ENCODE measurements at regions not wholly inside any gene's neighbourhood (a gene's known extent, or its start where the extent isn't known, plus 50 kb on each side); places are given as distances from the start of the nearest gene placed in this dataset.
"Not testable (repeated sequence)": the region's sequence is repeated elsewhere in the genome, so short reads cannot be mapped to it uniquely, and the experiment has no call there.

DNA sequence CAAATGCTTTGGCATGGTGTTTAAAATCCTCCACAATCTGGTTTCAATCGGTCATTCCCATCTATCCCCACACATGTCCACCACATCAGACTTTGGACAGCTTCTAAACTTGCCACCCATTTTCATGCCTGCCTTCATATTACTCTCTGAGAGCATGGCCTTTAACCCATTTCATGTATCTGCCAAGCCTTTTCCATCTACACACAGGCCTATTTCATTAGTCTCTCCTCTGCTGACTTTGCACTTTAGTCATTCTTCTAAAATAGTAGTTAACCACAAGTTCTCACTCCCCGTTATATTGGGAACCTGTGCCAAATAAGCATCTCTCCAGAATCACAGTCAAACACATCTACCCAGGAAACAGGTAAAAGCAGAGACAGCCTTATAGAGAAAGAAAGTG is 142.2 kb downstream of the MZT1 start:
- DNase-seq, result no peak

DNA sequence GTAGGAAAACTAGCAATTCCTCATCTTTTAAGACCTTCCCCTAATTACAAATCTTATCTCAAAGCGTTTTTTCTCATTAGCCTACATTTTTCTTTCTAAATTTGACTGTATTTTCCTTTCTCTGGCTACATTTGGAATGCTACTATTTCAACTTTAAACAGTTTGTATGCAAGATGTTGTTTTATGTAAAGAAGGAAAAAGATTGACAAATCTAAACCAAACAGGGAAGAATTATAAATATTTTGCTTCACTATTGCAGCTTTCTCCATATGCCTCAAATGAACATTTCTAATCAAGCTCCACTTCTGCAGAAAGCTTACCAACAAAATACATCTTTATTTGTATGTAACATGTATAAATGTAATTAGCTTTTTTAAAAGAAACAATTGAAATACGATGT is 156.2 kb downstream of the MZT1 start:
- DNase-seq, result no peak

GRCh38 chr13:72570019-72570418 is 157.4 kb downstream of the MZT1 start:
- DNase-seq, result no peak

- no peak for DNase-seq
These were observed 159.9 kb downstream of the MZT1 start for GRCh38 chr13:72567566-72567965.

GRCh38 chr13:72566526-72566925 is 160.9 kb downstream of the MZT1 start:
- no peak for DNase-seq

DNA sequence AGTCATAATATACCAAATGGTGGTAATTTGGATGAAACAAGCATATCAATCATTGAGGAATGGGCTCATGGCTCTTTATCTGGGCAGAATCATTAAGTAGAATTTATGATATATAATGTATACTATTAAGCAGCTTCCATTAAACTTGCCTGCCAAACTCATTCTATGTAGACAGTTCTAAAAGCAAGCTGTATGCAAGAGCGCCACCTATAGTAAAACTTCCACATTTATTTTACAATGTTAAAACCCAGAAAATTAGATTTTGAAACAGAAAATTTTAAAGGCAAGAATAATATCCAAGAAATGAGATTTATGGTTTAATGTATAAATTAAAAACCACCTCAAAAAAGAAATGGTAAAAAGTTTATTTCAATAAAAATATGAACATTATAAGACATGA is 161.5 kb downstream of the MZT1 start:
- DNase-seq, result peak; percentile 37

DNA sequence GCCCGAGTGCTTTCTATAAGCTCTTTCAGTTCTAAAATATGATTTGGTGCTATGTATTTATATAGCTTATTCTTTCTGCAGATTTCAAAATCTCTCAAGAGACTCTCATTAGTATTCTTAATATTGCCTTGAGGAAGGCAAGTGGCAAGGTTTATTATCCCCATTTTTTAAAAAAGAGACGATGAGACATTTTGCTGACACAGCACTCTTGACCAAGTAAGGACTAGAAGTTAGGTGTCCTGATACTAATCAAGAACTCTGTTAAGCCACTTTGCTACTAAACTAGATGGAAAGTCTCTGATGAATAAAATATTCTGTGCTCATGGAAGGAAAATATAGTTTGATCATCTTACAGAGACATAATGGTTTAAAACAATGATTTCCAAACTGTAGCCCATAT is 164.7 kb downstream of the MZT1 start:
- no peak for DNase-seq

GRCh38 chr13:72561791-72562190 is 165.6 kb downstream of the MZT1 start:
- no peak for DNase-seq

- DNase-seq, result no peak
These were observed 167.7 kb downstream of the MZT1 start for GRCh38 chr13:72559716-72560115.

DNA sequence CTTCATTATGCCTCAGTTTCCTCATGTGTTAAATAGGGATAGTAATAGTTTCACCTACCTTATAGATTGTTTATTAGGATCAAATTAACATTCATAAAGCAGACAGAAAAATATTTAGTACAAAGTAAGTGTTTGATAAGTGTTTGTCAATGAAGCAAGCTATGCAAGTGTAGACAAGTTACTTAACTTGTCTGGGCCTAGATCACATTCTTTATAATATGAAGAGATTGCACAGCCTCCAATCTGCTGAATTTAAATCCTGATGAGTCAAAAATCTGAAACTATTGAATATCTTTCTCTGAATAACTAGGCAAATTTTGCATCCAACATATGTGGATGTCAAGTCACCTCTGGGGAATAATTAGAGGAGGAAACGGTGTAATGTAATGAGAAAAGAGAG is 170.5 kb downstream of the MZT1 start:
- no peak for DNase-seq

DNA sequence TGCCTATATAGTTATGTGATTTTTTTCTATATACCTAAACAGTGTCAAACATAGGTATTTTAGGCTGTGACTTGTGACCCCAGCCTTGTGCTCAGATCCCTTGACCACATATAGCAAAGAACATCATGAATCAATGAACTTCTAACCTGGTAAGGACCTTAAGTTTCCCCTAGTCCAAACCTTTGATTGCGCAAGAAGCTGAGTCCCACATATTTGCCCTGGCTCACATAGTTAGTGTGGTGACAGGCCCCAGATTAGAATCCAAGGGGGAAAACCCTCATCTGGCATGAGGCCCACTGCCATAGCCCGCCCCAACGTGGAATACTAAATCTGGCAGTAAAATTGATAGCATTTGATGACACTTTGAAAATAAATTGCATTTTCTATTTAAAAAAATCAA is 171.8 kb downstream of the MZT1 start:
- no peak for DNase-seq

DNA sequence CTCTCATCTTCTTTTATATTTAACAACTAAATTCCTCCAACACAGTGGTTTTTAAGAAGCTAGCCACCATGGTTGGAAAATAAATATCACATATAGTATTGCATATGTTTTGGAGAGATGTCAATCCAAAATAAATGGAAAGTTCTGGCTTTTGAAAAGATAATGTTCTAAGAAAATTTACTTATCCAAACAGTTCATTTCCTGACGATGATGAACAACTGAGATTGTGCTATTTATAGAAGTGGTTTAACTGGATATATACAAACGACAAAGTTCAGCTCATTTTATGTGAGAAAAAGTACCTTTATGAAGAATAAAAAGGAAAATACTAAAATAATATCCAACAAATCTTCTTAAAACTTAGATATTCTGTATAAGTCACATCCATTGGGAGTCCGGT is 174.7 kb downstream of the MZT1 start:
- DNase-seq, result no peak

- DNase-seq, result not testable (repeated sequence)
These were observed 181.5 kb downstream of the MZT1 start for GRCh38 chr13:72545895-72546294.

DNA sequence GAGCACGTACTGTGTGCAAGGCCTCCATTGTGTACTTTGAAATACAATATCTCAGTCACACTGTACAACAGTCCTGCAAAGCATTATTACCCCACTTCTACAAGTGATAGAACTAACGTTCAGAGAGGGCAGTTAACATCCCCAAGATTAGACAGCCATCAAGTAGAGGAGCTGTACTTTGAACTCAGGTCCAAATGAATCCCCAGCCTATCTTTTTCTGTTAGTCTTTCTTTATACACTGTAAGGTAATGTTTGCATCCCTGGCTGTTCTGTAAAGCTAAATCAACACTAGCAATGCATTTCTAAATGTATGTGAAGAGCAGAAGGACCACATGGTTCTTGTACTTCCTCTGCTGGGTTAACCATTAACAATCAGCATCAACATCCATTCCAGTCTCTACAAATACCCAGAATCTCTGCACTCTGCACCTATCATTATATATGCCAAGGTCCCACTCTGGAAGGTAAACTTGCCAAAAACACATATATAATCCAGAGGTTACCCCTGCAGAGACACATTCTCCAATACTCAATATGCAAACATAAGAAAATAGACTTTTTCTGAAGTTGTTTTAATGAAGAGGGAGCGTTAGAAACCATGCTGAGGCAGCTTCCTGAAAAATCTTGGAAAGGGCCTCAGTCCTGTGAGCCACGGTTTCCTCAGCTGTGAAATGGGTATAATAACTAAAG is 182.3 kb downstream of the MZT1 start:
- DNase-seq, result no peak

DNA sequence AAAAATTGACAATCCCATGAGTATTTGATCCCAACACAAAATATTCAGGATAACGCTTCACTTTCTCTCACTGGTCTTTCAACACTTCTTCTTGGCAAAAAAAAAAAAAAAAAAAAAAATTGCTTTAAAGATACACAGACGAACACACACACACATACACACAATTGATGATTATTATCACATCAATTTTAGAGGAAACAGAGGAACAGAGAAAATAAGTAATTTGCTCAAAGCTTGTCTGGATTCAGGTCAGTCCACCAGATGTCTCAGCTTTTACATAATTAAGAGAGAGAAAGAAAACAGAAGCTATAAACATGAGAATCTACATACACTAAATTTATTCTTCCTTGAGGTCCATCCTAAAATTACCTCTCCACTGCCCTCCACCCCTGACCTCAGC is 183.4 kb downstream of the MZT1 start:
- no peak for DNase-seq

- no peak for DNase-seq
These were observed 185.2 kb downstream of the MZT1 start for GRCh38 chr13:72542241-72542640.

- DNase-seq, result no peak
These were observed 185.8 kb downstream of the MZT1 start for GRCh38 chr13:72541674-72542073.

DNA sequence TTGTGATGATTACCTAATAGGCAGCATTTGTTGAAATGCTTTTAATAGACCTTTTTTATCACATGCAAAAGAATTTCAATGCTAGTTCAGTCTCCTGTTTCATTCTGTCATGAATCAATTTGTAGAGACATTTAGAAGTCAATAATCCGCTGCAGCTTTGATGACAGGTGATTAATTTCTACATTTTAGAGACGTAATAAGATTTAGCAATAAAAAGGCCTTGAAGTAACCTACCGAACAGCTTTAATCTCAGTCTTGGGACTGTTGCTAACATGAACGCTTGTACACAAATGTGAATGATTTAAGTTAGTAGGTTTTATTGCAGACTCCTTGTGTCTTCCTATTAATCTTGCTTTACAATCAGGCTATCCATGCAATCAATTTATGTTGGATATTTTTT is 186.5 kb downstream of the MZT1 start:
- DNase-seq, result no peak

DNA sequence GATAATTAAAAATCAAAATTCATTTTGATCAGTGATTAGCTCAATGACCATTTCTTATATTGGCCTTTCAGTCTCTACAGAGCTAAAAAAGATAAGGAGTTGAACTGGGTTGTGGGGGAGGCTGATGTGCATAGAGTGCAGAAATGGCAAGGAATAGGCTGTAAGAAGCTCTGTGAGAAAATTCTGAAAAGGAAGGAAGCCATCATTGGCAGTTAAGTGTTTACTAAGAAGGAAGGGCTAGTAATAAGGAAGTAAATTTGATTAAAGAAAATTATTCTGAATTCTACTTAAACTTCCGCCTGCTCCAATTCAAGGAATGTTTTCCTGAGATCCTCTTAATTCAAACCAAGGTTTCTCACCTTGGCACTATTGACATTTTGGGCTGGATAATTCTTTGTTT is 187.5 kb downstream of the MZT1 start:
- no peak for DNase-seq

- no peak for DNase-seq
These were observed 189.6 kb downstream of the MZT1 start for GRCh38 chr13:72537782-72538181.

DNA sequence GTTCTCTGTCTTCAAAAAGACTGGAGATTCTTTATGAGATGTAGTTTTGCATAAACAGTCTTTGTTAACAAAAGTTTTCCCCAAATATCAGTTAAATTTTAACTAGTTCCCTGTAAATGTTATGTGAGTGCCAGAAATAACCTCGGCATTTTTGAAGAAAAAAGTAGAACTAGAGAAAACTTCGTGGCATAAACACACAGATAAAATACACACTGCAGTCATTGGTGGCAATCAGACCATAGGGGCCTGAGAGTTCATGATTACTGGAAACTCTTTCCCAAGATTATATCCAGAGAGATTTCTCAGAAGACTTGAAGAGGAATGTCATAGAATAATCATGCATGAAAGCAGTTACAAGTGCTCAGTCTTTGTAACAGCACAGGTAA is 190.0 kb downstream of the MZT1 start:
- DNase-seq, result no peak

GRCh38 chr13:72536714-72537394 is 190.6 kb downstream of the MZT1 start:
- DNase-seq, result no peak

DNA sequence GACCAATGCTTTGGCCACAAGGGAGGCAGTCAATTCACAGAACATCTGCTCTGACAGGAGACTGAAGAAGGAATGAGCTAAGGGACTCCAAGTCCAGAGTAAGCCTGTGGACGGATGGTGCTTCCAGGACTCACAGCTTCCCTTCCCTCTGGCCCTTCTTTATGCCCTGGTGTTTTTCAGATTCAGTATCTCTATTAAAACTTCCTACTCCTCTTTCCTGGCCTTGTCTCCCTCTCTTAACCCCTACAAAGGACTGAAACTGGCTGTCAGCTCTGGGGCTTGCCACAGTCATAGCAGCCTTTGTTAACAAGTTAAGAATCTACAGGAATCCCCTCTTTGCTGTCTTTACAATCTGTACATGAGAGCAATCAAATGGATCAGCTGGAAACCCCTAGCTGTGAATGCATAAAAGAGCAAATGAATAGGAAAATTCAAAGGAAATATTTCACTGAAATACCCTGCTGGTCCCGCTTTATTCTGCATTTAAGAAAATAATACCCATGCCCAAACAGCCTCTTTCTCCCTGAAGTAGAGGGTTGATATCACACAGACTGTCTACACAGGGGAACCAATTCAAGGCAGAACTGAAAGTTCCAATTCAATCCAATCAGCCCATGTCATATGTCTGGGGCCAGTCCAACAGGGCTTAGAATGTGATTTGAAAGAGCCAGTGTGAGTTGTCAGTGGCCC is 192.3 kb downstream of the MZT1 start:
- DNase-seq, result no peak

DNA sequence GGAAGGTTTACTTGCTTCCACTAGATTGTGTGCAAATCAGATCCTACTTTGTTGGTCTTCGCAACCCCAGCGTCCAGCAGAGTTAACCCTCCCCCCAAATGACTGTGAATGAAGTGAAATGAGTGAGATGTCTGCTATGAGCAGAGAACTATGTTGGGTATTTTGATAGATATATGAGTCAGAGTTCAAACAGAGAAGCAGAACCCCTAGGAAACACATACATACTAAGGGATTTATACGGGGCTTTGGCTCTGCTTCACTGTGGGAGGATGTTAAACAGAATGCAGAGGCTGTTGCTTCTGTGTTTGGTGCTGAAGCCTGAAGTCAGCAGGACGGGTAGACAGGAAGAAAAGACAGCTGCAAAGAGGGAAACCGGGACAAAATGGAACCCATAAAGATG is 197.0 kb downstream of the MZT1 start:
- DNase-seq, result no peak
